Left renal pelvis (tissue), 4 donors: ENCODE measurements at regions not wholly inside any gene's neighbourhood (a gene's known extent, or its start where the extent isn't known, plus 50 kb on each side); places are given as distances from the start of the nearest gene placed in this dataset.

Experiments used
- DNase-seq, 4 donors: peaks; one replicate each; pipeline ENCODE4 v3.0.0-alpha.2; 2013; ENCODE audit warnings: low read depth in 4 of 4, low spot score in 3 of 4

GRCh38 chr2:150169237-150169629 is 318.2 kb downstream of the RND3 start:
- DNase-seq: no peak

GRCh38 chr2:150168595-150169236 is 318.8 kb downstream of the RND3 start:
- DNase-seq: no peak

DNA sequence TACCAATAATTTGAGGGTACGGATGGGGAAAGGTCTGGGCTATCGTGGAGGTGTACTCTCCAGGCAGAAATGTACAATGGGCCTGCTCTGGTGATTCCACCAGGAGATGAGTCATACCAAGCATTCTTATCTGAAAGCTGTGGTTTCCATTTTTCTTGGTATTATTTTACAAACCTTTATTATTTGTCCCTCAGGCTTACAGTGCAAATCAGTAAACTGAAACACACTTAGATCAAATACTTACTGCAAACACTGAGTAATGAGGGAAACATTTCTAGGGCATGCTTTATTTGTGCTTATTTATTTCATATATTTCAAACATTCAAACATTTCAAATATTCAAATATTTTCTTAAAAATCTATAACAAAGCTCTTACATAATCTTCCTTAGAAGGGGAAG is 319.8 kb downstream of the RND3 start:
- no peak for DNase-seq

GRCh38 chr2:150166313-150167051 is 321.0 kb downstream of the RND3 start:
- DNase-seq: no peak

DNA sequence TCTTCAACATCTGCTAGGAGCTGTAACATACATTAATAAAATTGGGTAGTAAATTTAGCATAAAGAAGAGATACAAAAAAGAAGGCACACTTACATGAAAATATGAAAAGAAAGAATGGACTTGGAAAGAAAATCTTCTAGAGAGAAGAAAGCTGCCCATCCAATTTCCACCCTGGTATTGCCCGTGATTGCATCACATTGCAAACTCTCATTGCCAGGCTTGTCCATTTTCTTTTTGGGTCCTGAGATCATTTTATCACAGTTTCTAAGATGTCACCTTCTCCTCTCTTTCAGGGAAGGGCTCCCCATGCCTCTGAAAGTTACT is 321.5 kb downstream of the RND3 start:
- DNase-seq: no peak

GRCh38 chr2:150165442-150165841 is 322.0 kb downstream of the RND3 start:
- DNase-seq: no peak

GRCh38 chr2:150162241-150162942 is 325.1 kb downstream of the RND3 start:
- no peak for DNase-seq

DNA sequence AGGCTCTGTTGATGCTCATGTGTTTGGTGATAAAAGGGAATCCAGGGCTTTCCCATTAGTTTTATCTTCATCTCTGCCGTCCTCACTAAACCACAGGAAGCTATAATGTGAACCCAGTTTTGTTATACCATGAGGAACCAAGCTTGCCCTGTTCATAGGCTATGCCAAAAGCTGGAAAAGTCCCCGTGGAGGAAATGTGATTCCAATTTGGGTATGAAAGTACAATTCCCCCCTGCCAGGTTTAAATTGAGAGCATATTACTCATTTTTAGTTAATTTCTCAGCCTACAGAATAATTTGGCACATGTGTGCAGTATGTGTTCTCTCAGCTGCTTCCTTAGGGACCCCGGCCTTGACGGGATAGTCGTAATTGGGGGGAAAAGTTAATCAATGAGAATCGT is 327.4 kb downstream of the RND3 start:
- no peak for DNase-seq

GRCh38 chr2:150159300-150159699 is 328.2 kb downstream of the RND3 start:
- no peak for DNase-seq

DNA sequence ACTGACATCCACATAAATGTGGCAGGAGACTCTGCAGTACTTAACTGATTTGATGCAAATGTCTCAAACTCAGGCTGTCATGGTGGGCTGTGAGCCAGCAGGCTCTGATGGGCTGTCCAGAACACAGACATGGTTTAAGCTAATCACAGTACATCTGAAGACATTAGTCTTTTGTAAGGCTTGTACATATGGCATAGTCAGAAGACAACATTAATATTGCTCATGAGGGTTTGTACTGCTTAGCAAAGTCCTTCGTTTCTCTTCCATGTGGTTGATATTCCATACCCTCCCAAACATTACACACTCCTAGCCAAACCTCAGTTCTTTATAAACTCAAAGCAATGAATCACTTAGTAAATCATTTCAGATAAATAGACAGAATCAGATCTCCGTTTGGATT is 330.6 kb downstream of the RND3 start:
- no peak for DNase-seq

GRCh38 chr2:150156415-150156814 is 331.1 kb downstream of the RND3 start:
- no peak for DNase-seq

DNA sequence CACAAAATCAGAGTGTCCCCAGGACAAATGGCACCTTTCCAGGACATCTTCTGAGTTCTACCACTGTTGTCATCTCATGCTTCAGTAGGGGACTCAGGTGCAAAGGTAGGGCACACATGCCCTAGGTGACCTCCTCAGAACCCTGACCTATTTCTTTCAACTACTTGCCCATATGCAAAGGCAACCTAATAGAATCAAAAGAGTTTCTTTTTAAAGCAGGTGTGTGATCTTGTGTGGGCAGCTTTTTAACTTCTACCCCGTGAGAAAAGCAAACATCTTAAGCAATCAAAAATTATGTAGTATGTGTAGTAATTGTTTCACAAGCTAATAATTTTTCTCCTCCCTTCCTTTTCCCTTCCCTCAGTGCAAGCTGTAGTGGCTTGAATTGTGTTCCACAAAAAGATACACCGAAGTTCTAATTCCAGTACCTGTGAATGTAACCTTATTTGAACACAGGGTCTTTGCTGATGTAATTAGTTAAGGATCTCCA is 333.1 kb downstream of the RND3 start:
- no peak for DNase-seq

GRCh38 chr2:150153646-150154307 is 333.7 kb downstream of the RND3 start:
- DNase-seq: no peak

- DNase-seq: no peak
These were observed 335.2 kb downstream of the RND3 start for GRCh38 chr2:150152230-150152629.

DNA sequence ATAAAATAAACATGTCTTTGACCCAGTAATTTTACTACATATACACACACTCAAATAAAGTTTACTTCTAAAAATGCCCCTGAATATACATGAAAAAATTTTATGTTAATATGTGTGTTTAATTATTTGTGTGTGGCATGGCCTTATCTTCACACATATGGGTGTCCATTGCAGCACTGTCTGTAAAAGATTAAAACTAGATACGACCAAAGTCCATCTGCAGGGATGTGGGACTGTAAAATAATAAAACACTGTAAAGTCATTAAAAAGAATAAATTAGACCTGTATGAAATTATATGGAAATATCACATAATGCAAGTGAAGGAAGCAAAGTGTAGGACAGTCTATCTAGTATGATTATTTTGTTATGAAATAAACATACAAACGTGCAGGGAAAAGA is 337.3 kb downstream of the RND3 start:
- DNase-seq: no peak

GRCh38 chr2:150147889-150148683 is 339.4 kb downstream of the RND3 start:
- no peak for DNase-seq

DNA sequence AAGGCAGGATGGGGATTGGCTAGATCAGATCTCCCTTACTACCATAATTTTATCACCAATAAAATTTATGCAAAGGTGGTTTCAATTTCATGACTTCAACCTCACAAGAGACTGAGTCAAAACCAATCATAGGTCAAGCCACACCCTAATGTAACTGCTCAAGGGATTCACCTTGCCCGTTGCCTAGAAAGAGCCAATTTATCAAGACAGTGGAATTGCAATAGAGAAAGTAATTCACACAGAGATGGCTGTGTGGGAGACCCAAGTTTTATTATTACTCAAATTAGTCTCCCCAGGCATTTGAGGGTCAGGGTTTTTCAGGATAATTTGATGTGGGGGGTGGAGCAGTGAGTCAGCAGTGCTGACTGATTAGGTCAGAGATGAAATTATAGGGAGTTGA is 340.6 kb downstream of the RND3 start:
- no peak for DNase-seq

DNA sequence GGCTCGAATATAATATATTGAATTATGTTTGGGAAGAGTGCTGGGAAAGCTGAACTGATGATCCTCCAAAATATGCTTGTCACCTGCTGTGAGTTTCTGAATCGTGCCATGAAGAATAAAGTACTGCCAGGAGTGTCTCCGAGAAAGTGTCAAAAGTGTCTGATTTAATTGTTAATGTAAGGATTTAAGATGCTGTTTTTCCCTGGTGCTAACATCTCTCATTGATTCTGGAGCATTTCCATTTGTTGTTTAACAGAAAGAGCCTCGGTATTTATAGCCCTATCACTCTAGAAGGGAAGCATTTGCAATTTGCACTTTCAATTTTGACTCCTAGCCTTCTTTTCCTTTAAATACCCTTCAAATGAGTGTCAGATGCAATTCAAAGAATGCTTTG is 342.2 kb downstream of the RND3 start:
- DNase-seq: no peak

GRCh38 chr2:150144546-150145298 is 342.7 kb downstream of the RND3 start:
- no peak for DNase-seq

DNA sequence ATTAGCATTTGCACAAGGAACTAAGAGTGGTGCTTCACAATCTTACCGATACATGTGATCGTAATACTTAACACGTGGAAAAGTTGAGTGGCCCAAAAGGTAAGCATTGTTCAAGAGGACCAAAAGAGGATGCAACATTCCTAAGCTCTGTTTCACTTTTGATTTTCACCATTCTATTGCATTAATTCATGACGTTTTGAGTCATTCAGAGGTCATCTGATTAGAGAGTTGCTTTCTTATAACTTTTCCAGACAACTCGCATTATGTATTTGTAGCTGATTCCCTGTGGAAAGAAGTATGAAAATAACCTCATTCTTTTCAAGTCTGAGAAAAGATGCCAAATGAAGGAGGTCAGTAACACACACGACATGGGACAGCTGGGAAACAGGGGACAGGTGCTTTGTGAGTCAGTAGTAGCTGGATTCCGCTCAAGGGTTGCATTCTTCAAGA is 344.4 kb downstream of the RND3 start:
- no peak for DNase-seq
